GM20000 (cell line): ENCODE measurements at regions not wholly inside any gene's neighbourhood (a gene's known extent, or its start where the extent isn't known, plus 50 kb on each side); places are given as distances from the start of the nearest gene placed in this dataset.
"Not testable (repeated sequence)": the region's sequence is repeated elsewhere in the genome, so short reads cannot be mapped to it uniquely, and the experiment has no call there.

ENCODE experiments used
- DNase-seq: peaks from one replicate; pipeline ENCODE4 v3.0.0; 2012; ENCODE audit warnings: low spot score
- CTCF ChIP-seq: IDR thresholded peaks from 2 replicates; pipeline ENCODE4 v1.5.1; 2012; ENCODE audit warnings: mild to moderate bottlenecking, control low read depth; ENCODE audit errors: extremely low read depth, missing control alignments

- DNase-seq = peak; percentile 53
- no peak for TF ChIP-seq CTCF
These were observed 115.1 kb downstream of the SLC16A1 start for GRCh38 chr1:112840631-112841624.

GRCh38 chr1:112836642-112837041 lies 119.4 kb downstream of the SLC16A1 start:
- TF ChIP-seq CTCF = no peak
- DNase-seq = no peak

GRCh38 chr1:112833806-112834205 lies 118.7 kb upstream of the PPM1J start:
- no peak for TF ChIP-seq CTCF
- DNase-seq = no peak

GRCh38 chr1:112832259-112832658 lies 117.1 kb upstream of the PPM1J start:
- not testable (repeated sequence) for DNase-seq

- not testable (repeated sequence) for DNase-seq
These were observed 114.6 kb upstream of the PPM1J start for GRCh38 chr1:112829691-112830090.

- DNase-seq = no peak
These were observed 113.6 kb upstream of the PPM1J start for GRCh38 chr1:112828716-112829115.

GRCh38 chr1:112827391-112827790 lies 112.3 kb upstream of the PPM1J start:
- DNase-seq = not testable (repeated sequence)

More at GRCh38 chr1:112828716-112829115, 113.6 kb upstream of the PPM1J start:
- TF ChIP-seq CTCF = no peak

- no peak for DNase-seq
- TF ChIP-seq CTCF = no peak
These were observed 111.2 kb upstream of the PPM1J start for GRCh38 chr1:112826217-112826944.

- DNase-seq = not testable (repeated sequence)
These were observed 110.6 kb upstream of the PPM1J start for GRCh38 chr1:112825563-112826216.

GRCh38 chr1:112825075-112825474 lies 109.9 kb upstream of the PPM1J start:
- not testable (repeated sequence) for DNase-seq

- DNase-seq = not testable (repeated sequence)
These were observed 106.4 kb upstream of the PPM1J start for GRCh38 chr1:112821307-112822063.
